ENCODE measurements at regions not wholly inside any gene's neighbourhood (a gene's known extent, or its start where the extent isn't known, plus 50 kb on each side); places are given as distances from the start of the nearest gene placed in this dataset.

GRCh38 chr19:29302002-29302928 lies 89.3 kb upstream of the UQCRFS1 start:
- H3K4me3 Mint-ChIP-seq, result no peak overlapping the region

GRCh38 chr19:29303069-29303718 lies 90.2 kb upstream of the UQCRFS1 start:
- Mint-ChIP-seq H3K4me3 (no peak overlapping the region), H3K4me1 (ENCODE audit: low read depth) (peaks cover 8% of the 10 kb centered on the region), H3K27ac (no peak overlapping the region), H3K27me3 (peaks cover 22% of the 10 kb centered on the region), H3K36me3 (ENCODE audit: low read depth) (no peaks in the 10 kb centered on the region), H3K9me3 (no peaks in the 10 kb centered on the region)

More at GRCh38 chr19:29302002-29302928, 89.3 kb upstream of the UQCRFS1 start:
- Mint-ChIP-seq H3K4me1 (ENCODE audit: low read depth) (peaks cover 8% of the 10 kb centered on the region), H3K27ac (no peak overlapping the region), H3K27me3 (peaks cover 18% of the 10 kb centered on the region), H3K36me3 (ENCODE audit: low read depth) (no peaks in the 10 kb centered on the region), H3K9me3 (no peaks in the 10 kb centered on the region)

DNA sequence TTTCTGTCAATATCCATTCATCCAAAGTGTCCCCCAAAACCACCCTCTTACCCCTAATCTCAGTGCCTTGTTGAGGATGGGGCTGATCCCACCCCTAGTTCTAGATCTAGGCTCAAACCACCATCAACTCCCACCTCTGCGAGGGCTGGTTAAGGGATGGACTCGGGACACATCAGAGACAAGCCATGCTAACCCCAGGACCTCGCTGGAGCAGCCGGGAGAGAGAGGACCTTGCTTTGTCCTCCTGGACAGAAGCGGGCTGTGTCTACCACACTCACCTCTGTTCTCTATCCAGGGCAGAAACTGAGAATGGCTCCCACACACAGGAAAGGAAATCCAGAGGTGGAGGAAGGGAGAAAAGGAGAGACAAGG lies 90.8 kb upstream of the UQCRFS1 start:
- Mint-ChIP-seq H3K9me3 (no peaks in the 10 kb centered on the region), H3K4me1 (ENCODE audit: low read depth) (peaks cover 8% of the 10 kb centered on the region), H3K27me3 (peaks cover 22% of the 10 kb centered on the region), H3K4me3 (no peak overlapping the region), H3K36me3 (ENCODE audit: low read depth) (no peaks in the 10 kb centered on the region), H3K27ac (no peak overlapping the region)

DNA sequence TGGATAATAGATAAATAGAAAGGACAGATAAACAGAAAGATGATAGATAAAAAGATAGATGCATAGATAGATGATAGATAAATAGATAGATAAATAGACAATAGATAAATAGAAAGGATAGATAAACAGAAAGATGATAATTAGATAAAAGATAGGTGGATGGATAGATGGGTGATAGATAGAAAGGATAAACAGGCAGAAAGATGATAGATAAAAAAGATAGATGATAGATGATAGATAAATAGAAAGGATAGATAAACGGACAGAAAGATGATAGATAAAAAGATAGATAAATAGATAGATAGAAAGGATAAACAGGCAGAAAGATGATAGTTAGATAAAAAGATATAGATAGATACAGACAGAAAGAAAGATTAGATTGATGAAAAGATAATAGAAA lies 92.3 kb upstream of the UQCRFS1 start:
- Mint-ChIP-seq H3K4me3 (no peak overlapping the region), H3K27me3 (peaks cover 28% of the 10 kb centered on the region), H3K9me3 (no peaks in the 10 kb centered on the region), H3K27ac (no peak overlapping the region), H3K4me1 (ENCODE audit: low read depth) (peaks cover 8% of the 10 kb centered on the region), H3K36me3 (ENCODE audit: low read depth) (no peaks in the 10 kb centered on the region)

- Mint-ChIP-seq H3K27ac (no peak overlapping the region), H3K9me3 (no peaks in the 10 kb centered on the region), H3K4me1 (ENCODE audit: low read depth) (no peaks in the 10 kb centered on the region), H3K4me3 (no peak overlapping the region), H3K36me3 (ENCODE audit: low read depth) (no peaks in the 10 kb centered on the region), H3K27me3 (peaks cover 47% of the 10 kb centered on the region)
Measured at GRCh38 chr19:29308977-29309590, 96.1 kb upstream of the UQCRFS1 start.

GRCh38 chr19:29309637-29310036 lies 96.7 kb upstream of the UQCRFS1 start:
- peaks cover 47% of the 10 kb centered on the region for H3K27me3 Mint-ChIP-seq
- no peaks in the 10 kb centered on the region for H3K9me3 Mint-ChIP-seq
- H3K4me3 Mint-ChIP-seq, result no peak overlapping the region
- H3K27ac Mint-ChIP-seq, result no peak overlapping the region
- no peaks in the 10 kb centered on the region for H3K36me3 Mint-ChIP-seq (ENCODE audit: low read depth)
- no peaks in the 10 kb centered on the region for H3K4me1 Mint-ChIP-seq (ENCODE audit: low read depth)

DNA sequence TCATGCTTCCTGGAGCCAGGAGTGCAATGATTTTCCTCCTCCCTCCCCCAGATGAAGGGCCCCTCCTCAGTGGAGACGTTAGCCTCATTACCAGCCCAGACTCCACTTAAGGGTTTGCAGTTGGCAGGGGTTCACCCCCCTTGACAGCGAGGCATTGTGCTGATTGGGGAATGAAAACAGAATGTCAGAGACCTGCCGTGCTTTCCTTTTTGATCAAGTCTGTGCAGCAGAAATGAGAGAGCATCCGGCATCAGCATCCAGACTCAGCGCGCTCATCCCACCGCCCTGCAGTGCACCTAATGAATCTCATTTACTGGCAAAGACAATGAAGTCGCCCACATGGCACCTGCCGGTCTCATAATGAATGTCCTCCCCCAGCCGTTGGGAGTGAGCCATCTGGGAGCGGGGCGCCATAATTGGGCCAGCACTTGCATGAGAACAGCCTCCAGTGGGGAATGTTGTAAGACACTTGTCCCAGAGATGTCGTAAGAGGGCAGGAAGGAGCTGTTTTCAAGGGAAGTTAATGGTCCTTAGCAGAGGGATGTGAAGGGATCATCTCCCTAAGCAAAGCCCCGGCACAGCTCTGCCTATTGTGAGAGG lies 98.3 kb upstream of the UQCRFS1 start:
- Mint-ChIP-seq H3K36me3 (ENCODE audit: low read depth) (no peaks in the 10 kb centered on the region), H3K27ac (no peak overlapping the region), H3K4me3 (no peak overlapping the region), H3K9me3 (no peaks in the 10 kb centered on the region), H3K27me3 (peaks cover 36% of the 10 kb centered on the region), H3K4me1 (ENCODE audit: low read depth) (no peaks in the 10 kb centered on the region)

DNA sequence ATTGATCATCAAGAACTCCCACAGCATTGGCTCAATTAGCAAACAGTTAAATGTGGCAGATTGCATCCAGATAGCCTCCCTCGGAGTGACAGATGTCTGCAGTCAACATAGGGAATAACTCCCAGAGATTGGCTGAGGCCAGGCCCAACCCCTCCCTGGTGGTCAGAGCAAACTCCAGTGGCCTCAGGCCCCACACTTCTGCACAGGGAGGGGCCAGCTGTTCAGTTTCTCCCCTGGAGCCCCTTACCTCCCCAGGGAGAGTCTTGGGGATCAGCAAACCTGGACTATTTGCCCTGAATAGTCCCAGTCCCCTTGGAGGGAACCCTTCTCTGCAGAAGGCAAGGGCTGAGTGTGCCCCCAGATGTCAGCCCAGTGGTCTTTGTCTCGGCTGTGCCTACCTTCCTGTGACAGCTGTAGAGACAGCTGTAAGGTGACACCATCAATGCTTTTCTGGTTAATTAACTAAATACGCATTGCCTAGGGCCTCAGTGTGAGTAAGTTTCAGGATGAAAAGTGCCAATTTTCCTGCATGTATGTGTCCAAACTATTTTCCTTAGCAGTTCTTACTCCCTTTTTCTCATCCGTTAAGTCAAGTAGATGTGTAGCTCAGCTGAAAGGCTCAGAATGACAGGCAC lies 102.7 kb upstream of the UQCRFS1 start:
- Mint-ChIP-seq H3K36me3 (ENCODE audit: low read depth) (no peaks in the 10 kb centered on the region), H3K27ac (no peak overlapping the region), H3K4me1 (ENCODE audit: low read depth) (no peaks in the 10 kb centered on the region), H3K9me3 (no peaks in the 10 kb centered on the region), H3K4me3 (no peak overlapping the region), H3K27me3 (peaks cover 19% of the 10 kb centered on the region)

- H3K36me3 Mint-ChIP-seq (ENCODE audit: low read depth), result no peaks in the 10 kb centered on the region
- H3K27me3 Mint-ChIP-seq, result no peaks in the 10 kb centered on the region
- no peak overlapping the region for H3K27ac Mint-ChIP-seq
- H3K9me3 Mint-ChIP-seq, result no peaks in the 10 kb centered on the region
- no peak overlapping the region for H3K4me3 Mint-ChIP-seq
- no peaks in the 10 kb centered on the region for H3K4me1 Mint-ChIP-seq (ENCODE audit: low read depth)
Measured at GRCh38 chr19:29318581-29318980, 105.6 kb upstream of the UQCRFS1 start.

- Mint-ChIP-seq H3K27me3 (no peaks in the 10 kb centered on the region), H3K36me3 (ENCODE audit: low read depth) (no peaks in the 10 kb centered on the region), H3K27ac (no peak overlapping the region), H3K4me3 (no peak overlapping the region), H3K9me3 (no peaks in the 10 kb centered on the region), H3K4me1 (ENCODE audit: low read depth) (no peaks in the 10 kb centered on the region)
Measured at GRCh38 chr19:29320086-29320485, 107.1 kb upstream of the UQCRFS1 start.

GRCh38 chr19:29320618-29321017 lies 107.7 kb upstream of the UQCRFS1 start:
- no peaks in the 10 kb centered on the region for H3K36me3 Mint-ChIP-seq (ENCODE audit: low read depth)
- no peaks in the 10 kb centered on the region for H3K27me3 Mint-ChIP-seq
- no peak overlapping the region for H3K27ac Mint-ChIP-seq
- no peaks in the 10 kb centered on the region for H3K4me1 Mint-ChIP-seq (ENCODE audit: low read depth)
- no peaks in the 10 kb centered on the region for H3K9me3 Mint-ChIP-seq
- no peak overlapping the region for H3K4me3 Mint-ChIP-seq

DNA sequence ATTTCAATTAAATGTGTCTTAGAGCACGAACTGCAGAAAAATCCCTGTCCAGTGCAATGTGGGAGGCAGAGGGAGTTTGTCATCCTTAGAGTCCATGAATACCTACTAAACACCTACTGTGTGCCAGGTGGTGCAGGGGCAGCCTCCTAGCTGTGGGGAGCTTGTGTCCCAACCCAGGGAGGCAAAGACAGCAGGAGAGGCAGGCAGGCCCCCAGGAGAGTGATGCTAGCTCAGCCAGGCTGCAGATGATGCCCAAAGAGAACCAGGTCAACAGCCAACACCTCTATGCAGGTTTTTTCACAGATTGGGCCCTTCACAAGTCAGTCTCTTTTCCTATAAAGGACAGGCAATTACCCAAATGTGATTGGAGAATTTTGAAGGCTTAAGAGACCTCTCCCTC lies 108.2 kb upstream of the UQCRFS1 start:
- H3K4me3 Mint-ChIP-seq, result no peak overlapping the region
- H3K27me3 Mint-ChIP-seq, result no peaks in the 10 kb centered on the region
- no peak overlapping the region for H3K27ac Mint-ChIP-seq
- no peaks in the 10 kb centered on the region for H3K36me3 Mint-ChIP-seq (ENCODE audit: low read depth)
- H3K4me1 Mint-ChIP-seq (ENCODE audit: low read depth), result peaks cover 2% of the 10 kb centered on the region
- no peaks in the 10 kb centered on the region for H3K9me3 Mint-ChIP-seq

DNA sequence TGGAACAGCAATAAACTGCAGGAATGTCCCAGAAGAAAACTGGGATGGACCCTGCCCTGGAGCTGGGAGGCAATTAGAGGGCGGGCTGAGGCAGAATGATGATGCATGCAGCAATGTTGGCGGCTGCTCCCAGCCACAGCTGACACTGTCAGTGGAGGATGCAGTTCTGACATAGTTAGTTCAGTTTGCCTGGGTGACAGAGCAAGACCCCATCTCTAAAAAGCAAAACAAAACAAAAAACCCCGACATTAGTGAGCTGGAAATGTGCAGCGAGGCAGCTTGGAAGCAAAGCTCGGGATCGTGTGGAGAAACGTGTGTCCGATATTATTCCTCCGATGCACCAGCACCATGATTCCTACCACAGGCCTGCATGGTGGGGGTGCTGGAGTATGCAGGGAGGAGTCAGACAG lies 110.1 kb upstream of the UQCRFS1 start:
- Mint-ChIP-seq H3K4me1 (ENCODE audit: low read depth) (peaks cover 9% of the 10 kb centered on the region), H3K9me3 (peaks cover 8% of the 10 kb centered on the region), H3K4me3 (no peak overlapping the region), H3K36me3 (ENCODE audit: low read depth) (no peaks in the 10 kb centered on the region), H3K27ac (no peak overlapping the region), H3K27me3 (no peaks in the 10 kb centered on the region)

DNA sequence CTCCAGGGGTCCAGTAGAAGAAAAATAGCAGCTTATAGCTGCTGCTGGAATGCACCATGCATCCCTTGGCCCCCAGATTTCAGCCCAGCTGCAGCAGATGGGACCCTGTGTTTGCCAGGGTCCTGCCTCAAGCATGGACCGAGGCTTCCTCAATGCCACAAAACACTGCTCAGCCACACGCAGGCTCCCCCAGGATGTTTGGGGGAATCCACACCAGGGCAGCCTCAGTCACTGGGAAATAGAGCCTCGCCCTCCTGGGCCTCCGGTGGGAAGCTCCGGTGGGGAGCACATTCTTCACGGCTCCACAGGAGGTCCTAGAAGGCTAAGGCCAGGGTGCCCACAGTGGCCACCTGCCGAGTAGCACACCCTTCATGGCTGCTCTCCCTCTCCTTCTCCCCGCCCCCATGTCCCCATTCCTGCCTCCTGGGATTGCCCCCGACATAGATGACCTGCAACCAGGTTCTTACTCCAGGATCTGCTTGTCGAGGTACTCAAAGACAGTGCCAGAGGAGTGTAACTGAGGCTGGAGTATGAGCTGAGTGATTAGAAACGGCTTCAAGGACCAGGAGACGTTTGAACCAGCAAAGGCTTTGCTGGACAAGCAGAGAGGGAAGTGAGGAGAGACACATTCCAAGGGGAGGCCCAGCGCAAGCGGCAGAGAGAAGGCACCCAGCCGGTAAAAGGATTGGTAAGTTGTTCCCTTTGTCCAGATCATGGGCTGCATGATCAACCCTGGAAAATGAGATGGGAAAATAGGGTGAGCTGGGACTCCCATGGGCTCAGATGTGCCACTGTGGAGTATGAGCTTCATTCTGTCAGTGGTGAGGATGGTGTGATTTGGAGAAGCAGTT lies 110.7 kb upstream of the UQCRFS1 start:
- no peaks in the 10 kb centered on the region for H3K27me3 Mint-ChIP-seq
- H3K36me3 Mint-ChIP-seq (ENCODE audit: low read depth), result no peaks in the 10 kb centered on the region

More for the DNA sequence above, 110.7 kb upstream of the UQCRFS1 start:
- H3K4me3 Mint-ChIP-seq, result no peak overlapping the region
- H3K4me1 Mint-ChIP-seq (ENCODE audit: low read depth), result peaks cover 9% of the 10 kb centered on the region
- H3K9me3 Mint-ChIP-seq, result peaks cover 13% of the 10 kb centered on the region
- no peak overlapping the region for H3K27ac Mint-ChIP-seq
